Common myeloid progenitor, CD34-positive (primary cell): ENCODE measurements at regions not wholly inside any gene's neighbourhood (a gene's known extent, or its start where the extent isn't known, plus 50 kb on each side); places are given as distances from the start of the nearest gene placed in this dataset.

ENCODE experiments used
- CTCF ChIA-PET: fragments of 350-600 bp; sonication (Branson Sonifier 250); formaldehyde crosslinking; loops from one replicate; lab custom pipeline; 2021; ENCODE audit warnings: antibody characterized with exemption; lab: Charles Lee
- POLR2A ChIA-PET: fragments of 350-600 bp; sonication (Branson Sonifier 250); formaldehyde crosslinking; loops from one replicate; lab custom pipeline; 2021; ENCODE audit warnings: antibody characterized with exemption; lab: Charles Lee
- DNase-seq, 3 donors: peaks; one replicate each; pipeline versions ENCODE4 v3.0.0 to v3.0.0-alpha.2; 2013
- H3K27ac ChIP-seq, 2 experiments: 1 replicate in 1 of 2; 2 replicates in 1 of 2; pipeline ENCODE4 v1.7.0; 2013; ENCODE audit warnings: inconsistent platforms in 2 of 2, low read length in 2 of 2, mild to moderate bottlenecking in 2 of 2, low read depth in 1 of 2, moderate library complexity in 1 of 2; ENCODE audit not compliant: severe bottlenecking in 2 of 2, insufficient read depth in 1 of 2, poor library complexity in 1 of 2
- H3K27me3 ChIP-seq, 5 experiments: replicated peaks in 2 of 5; 1 replicate in 3 of 5; 2 replicates in 2 of 5; pipeline versions ENCODE4 v1.6.1 to v1.7.0; 2013; ENCODE audit warnings: low read length in 4 of 5, mild to moderate bottlenecking in 2 of 5, moderate library complexity in 2 of 5, inconsistent platforms in 1 of 5; ENCODE audit not compliant: insufficient read depth in 5 of 5, control insufficient read depth in 4 of 5
- H3K36me3 ChIP-seq, 4 experiments: 1 replicate in 2 of 4; 2 replicates in 2 of 4; pipeline versions ENCODE4 v1.6.1 to v1.7.0; 2013; ENCODE audit warnings: low read length in 3 of 4, control low read depth in 1 of 4, mild to moderate bottlenecking in 1 of 4; ENCODE audit not compliant: control insufficient read depth in 4 of 4, insufficient read depth in 4 of 4
- H3K4me1 ChIP-seq, 4 experiments: 1 replicate in 3 of 4; 2 replicates in 1 of 4; pipeline versions ENCODE4 v1.6.1 to v1.7.1; 2013; ENCODE audit warnings: low read length in 3 of 4, mild to moderate bottlenecking in 3 of 4, control low read depth in 1 of 4, inconsistent platforms in 1 of 4, moderate library complexity in 1 of 4; ENCODE audit not compliant: control insufficient read depth in 4 of 4, insufficient read depth in 4 of 4; ENCODE audit errors: control extremely low read depth in 1 of 4
- H3K4me3 ChIP-seq, 7 experiments: 1 replicate in 4 of 7; 2 replicates in 3 of 7; pipeline versions ENCODE4 v1.5.1 to v1.7.0; 2013; ENCODE audit warnings: mild to moderate bottlenecking in 7 of 7, low read length in 6 of 7, moderate library complexity in 6 of 7, inconsistent platforms in 2 of 7, low read depth in 2 of 7, control low read depth in 1 of 7; ENCODE audit not compliant: insufficient read depth in 4 of 7, control insufficient read depth in 1 of 7; ENCODE audit errors: extremely low read depth in 1 of 7
- H3K9me3 ChIP-seq, 5 experiments: 1 replicate in 4 of 5; 2 replicates in 1 of 5; pipeline versions ENCODE4 v1.6.1 to v1.7.1; 2013; ENCODE audit warnings: low read length in 4 of 5, mild to moderate bottlenecking in 2 of 5, inconsistent platforms in 1 of 5, low read depth in 1 of 5, moderate library complexity in 1 of 5; ENCODE audit not compliant: control insufficient read depth in 4 of 5, insufficient read depth in 2 of 5; ENCODE audit errors: control extremely low read depth in 1 of 5
- WGBS: methylation state at CpG from one replicate; pipeline ENCODE4 v1.1.5; 2013; ENCODE audit not compliant: insufficient coverage; 5-methylcytosine and 5-hydroxymethylcytosine counted together

DNA sequence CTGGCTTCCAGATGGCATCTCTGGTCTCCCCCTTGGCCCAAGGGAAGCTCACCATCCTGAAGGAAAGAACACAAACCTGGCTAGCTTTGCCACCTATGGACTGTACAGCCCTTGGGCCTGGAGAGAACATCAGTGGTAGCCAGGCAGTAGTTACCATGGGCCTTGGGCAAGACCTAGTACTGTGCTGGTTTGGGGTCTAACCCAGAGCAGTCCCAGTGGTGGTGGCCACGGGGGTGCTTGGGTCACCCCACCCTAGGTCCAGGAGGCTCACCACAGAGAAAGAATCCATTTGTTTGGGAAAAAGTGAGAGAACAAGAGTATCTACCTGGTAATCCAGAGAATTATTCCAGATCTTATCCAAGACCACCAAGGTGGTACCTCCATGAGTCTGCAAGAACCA lies 290.7 kb upstream of the PPP1R2C start:
- Histone ChIP-seq H3K27ac (no peak overlapping the region), H3K9me3 (peaks cover 0 to 1% (median 0%) of the 10 kb centered on the region in 5 experiments), H3K4me1 (no peaks in the 10 kb centered on the region), H3K27me3 (no peaks in the 10 kb centered on the region), H3K4me3 (no peak overlapping the region), H3K36me3 (no peaks in the 10 kb centered on the region)
- no peak for DNase-seq
- 100% methylated on average over 1 of the region's 1 CpG for WGBS
- ChIA-PET POLR2A (no interaction called here), CTCF (no interaction called here)

DNA sequence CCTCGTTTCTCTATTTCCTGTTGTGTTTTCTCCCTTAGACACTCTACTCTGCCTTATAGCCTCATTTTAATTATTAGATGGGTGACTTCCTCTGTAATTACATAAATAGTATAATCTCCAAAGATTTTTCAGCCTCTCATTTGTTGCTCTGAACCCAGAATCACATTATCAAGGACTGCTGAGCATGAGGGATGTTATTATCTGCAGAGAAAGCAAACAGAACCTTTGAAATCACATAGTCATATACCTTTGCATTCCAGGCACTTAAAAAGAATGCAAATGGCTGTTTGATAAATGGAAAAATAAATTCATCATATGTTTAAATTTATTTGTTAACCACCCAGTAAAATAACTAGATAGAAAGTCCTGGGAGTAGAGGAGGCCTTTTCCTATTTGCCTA lies 305.1 kb upstream of the PPP1R2C start:
- no peak overlapping the region for H3K4me3 ChIP-seq
- no peaks in the 10 kb centered on the region for H3K4me1 ChIP-seq
- peaks cover 0 to 5% (median 2%) of the 10 kb centered on the region in 5 experiments for H3K9me3 ChIP-seq
- no peak for DNase-seq
- ChIA-PET CTCF (no interaction called here), POLR2A (no interaction called here)
- no CpG with 5 or more reads among the region's 1 CpG for WGBS
- H3K36me3 ChIP-seq, result no peaks in the 10 kb centered on the region
- no peaks in the 10 kb centered on the region for H3K27me3 ChIP-seq
- H3K27ac ChIP-seq, result no peak overlapping the region

DNA sequence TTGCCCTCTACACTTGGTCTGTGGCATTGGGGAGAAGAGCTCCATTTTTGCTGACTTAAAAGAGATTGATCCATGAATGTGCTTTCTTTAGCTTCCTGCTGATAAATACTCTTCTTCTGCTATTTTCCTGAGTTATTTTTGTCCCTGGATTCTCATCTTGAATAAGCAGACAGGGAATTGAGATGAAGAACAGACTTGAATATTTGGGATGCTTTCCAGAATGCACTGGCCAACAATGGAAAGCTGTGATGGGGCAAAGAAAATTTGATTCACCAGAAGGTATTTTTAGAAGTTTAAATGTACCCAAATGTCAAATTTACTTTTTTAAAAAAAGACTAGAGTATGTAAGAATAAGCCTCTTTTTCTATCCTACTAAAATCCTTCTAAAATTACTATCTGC lies 309.9 kb upstream of the PPP1R2C start:
- no peak for DNase-seq
- ChIA-PET CTCF (no interaction called here), POLR2A (no interaction called here)
- H3K4me3 ChIP-seq, result no peak overlapping the region
- H3K9me3 ChIP-seq, result peaks cover 0 to 5% (median 0%) of the 10 kb centered on the region in 5 experiments
- H3K36me3 ChIP-seq, result no peaks in the 10 kb centered on the region
- no peaks in the 10 kb centered on the region for H3K27me3 ChIP-seq
- H3K27ac ChIP-seq, result no peak overlapping the region
- no peaks in the 10 kb centered on the region for H3K4me1 ChIP-seq

DNA sequence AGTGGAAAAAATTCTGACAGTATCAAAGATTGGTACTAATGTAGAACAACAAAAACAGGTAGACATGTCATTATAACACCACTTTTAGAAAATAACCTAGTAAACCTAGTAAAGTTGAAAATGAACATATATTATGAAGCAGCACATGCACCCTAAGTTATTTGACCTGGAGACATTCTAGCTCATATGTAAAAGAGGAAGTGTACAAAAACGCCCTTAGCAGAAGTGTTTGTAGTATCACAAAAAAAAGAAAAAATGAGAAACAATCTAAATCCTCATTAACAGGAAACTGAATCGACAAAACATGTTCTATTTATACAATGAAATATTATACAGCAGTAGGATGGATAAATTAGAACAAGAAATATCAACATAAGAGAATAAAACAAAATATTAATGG lies 318.9 kb upstream of the PPP1R2C start:
- H3K4me3 ChIP-seq, result no peak overlapping the region
- H3K36me3 ChIP-seq, result no peaks in the 10 kb centered on the region
- peak in 2 of 3 donors; percentile 26 to 30 for DNase-seq
- H3K27ac ChIP-seq, result no peak overlapping the region
- WGBS, result no CpG with 5 or more reads among the region's 2 CpGs
- CTCF ChIA-PET, result no interaction called here
- no peaks in the 10 kb centered on the region for H3K9me3 ChIP-seq
- no peaks in the 10 kb centered on the region for H3K4me1 ChIP-seq
- POLR2A ChIA-PET, result no interaction called here
- no peaks in the 10 kb centered on the region for H3K27me3 ChIP-seq

DNA sequence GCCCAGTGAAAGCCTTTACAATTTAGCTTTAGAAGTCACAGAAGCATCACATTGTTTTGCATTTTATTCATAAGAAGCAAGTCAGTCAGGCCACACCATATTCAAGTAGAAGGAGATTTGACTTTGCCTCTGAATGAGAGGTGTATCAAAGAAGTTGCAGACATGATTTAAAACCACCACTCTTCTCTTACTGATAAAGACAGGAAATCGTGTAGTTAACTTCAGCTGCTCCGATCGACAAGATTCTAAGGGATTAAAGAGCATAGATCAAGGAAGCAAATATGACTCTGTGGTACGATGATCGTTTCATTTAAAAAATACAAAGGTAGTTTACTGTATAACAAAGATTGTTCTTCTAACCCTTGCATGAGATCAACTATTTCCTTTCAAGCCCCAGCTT lies 328.0 kb upstream of the PPP1R2C start:
- WGBS, result no CpG with 5 or more reads among the region's 5 CpGs
- H3K4me1 ChIP-seq, result no peaks in the 10 kb centered on the region
- H3K27ac ChIP-seq, result no peak overlapping the region
- H3K36me3 ChIP-seq, result no peaks in the 10 kb centered on the region
- H3K27me3 ChIP-seq, result no peaks in the 10 kb centered on the region
- POLR2A ChIA-PET, result no interaction called here
- CTCF ChIA-PET, result no interaction called here
- DNase-seq, result no peak
- H3K9me3 ChIP-seq, result peaks cover 0 to 1% (median 0%) of the 10 kb centered on the region in 5 experiments
- no peak overlapping the region for H3K4me3 ChIP-seq

DNA sequence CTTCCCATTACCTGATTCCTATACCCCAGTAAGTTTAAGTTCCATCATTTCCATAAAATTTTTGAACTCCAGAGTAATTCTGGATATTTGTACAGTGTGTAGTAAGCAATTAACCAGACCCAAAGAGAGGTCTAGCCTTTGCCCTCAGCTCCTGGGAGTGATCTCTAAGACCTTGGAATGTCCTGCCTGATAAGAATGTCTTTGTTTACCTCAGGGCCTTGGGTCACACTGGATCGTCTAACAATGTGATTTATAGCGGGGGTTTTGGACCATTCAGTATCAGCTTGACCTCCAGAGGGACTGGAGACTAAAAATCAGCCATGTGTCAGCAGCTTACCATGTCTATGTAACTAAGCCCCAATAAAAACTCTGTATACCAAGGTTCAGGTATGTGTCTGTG lies 330.9 kb upstream of the PPP1R2C start:
- no peak for DNase-seq
- Histone ChIP-seq H3K4me3 (no peak overlapping the region), H3K27me3 (no peaks in the 10 kb centered on the region), H3K9me3 (peaks cover 0 to 3% (median 0%) of the 10 kb centered on the region in 5 experiments), H3K36me3 (no peaks in the 10 kb centered on the region), H3K27ac (no peak overlapping the region), H3K4me1 (no peaks in the 10 kb centered on the region)
- WGBS, result no CpG with 5 or more reads among the region's 2 CpGs
- POLR2A ChIA-PET, result no interaction called here
- CTCF ChIA-PET, result no interaction called here

DNA sequence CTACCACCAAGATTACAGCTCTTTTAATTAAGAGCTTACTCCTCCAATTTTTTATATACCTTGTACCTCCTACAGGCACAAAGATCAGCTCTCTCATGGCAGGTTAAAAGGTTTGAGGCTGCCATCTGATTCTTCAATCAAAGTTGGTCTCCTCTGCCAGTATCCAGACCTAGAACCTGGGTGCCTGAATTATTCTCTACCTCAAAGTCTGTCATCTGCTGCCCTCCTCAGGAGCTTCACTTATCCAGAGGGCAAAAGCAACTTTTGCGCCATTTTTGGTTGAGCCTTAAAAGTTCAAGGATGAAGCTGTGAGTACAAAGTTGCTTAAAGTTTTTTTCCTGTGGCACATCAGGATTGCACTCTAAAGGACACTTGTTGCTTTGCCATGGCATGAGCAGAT lies 343.7 kb upstream of the PPP1R2C start:
- Histone ChIP-seq H3K4me3 (no peak overlapping the region), H3K9me3 (no peaks in the 10 kb centered on the region), H3K27ac (no peak overlapping the region), H3K4me1 (no peaks in the 10 kb centered on the region), H3K27me3 (peaks cover 0 to 2% (median 0%) of the 10 kb centered on the region in 5 experiments), H3K36me3 (no peaks in the 10 kb centered on the region)
- POLR2A ChIA-PET, result no interaction called here
- DNase-seq, result peak; percentile 4 to 32 (median 32)
- 71% methylated on average over 1 of the region's 1 CpG for WGBS
- CTCF ChIA-PET, result no interaction called here
